Heart right ventricle (tissue), 16 donors: ENCODE measurements at regions not wholly inside any gene's neighbourhood (a gene's known extent, or its start where the extent isn't known, plus 50 kb on each side); places are given as distances from the start of the nearest gene placed in this dataset.

Source experiments
- ATAC-seq, 8 donors: fragments of 200-7000 bp; cut with Tn5 transposase; one replicate each; pipeline ENCODE4 v1.9.1; 2020; ENCODE audit warnings: mild to moderate bottlenecking in 8 of 8, moderate library complexity in 8 of 8, moderate number of reproducible peaks in 1 of 8
- DNase-seq, 2 donors: peaks; one replicate each; pipeline ENCODE4 v3.0.0-alpha.2; 2020
- H3K27ac ChIP-seq, 10 donors: fragments of 200-600 bp; sonication (generic) in 2 of 10; one replicate each; pipeline versions ENCODE4 v1.5.0 to v1.8.0; 2020 to 2022; ENCODE audit warnings: mild to moderate bottlenecking in 3 of 10
- H3K27me3 ChIP-seq, 7 donors: fragments of 200-600 bp; one replicate each; pipeline ENCODE4 v1.8.0; 2021 to 2022; ENCODE audit warnings: mild to moderate bottlenecking in 2 of 7
- H3K36me3 ChIP-seq, 9 donors: fragments of 200-600 bp; sonication (generic) in 1 of 9; one replicate each; pipeline versions ENCODE4 v1.5.0 to v1.8.0; 2020 to 2022; ENCODE audit warnings: mild to moderate bottlenecking in 2 of 9
- H3K4me1 ChIP-seq, 9 donors: fragments of 200-600 bp; sonication (generic) in 1 of 9; one replicate each; pipeline versions ENCODE4 v1.5.0 to v1.8.0; 2020 to 2022; ENCODE audit warnings: mild to moderate bottlenecking in 4 of 9
- H3K4me3 ChIP-seq, 10 donors: fragments of 200-600 bp; sonication (generic) in 2 of 10; one replicate each; pipeline versions ENCODE4 v1.5.0 to v1.8.0; 2020 to 2022; ENCODE audit warnings: mild to moderate bottlenecking in 7 of 10, moderate library complexity in 2 of 10
- H3K9me3 ChIP-seq, 11 donors: fragments of 200-600 bp in 10 of 11; sonication (generic) in 2 of 11; one replicate each; pipeline versions ENCODE4 v1.5.0 to v1.8.0; 2013 to 2022; ENCODE audit warnings: mild to moderate bottlenecking in 2 of 11, control low read depth in 1 of 11, moderate library complexity in 1 of 11
- CTCF ChIP-seq, 9 donors: fragments of 200-600 bp; sonication (generic) in 2 of 9; IDR thresholded peaks; one replicate each; pipeline versions ENCODE4 v1.5.0 to v1.8.0; 2021 to 2022; ENCODE audit warnings: antibody characterized with exemption in 9 of 9, mild to moderate bottlenecking in 5 of 9, moderate library complexity in 1 of 9
- WGBS, 2 donors: extraction: QIAGEN DNeasy Blood & Tissue Kit; methylation state at CpG; one replicate each; pipeline ENCODE4 v1.1.7; 2013; ENCODE audit warnings: inconsistent platforms in 1 of 2; 5-methylcytosine and 5-hydroxymethylcytosine counted together
- intact Hi-C, 10 donors: fragments of 100-400 bp; cut with DNase I; formaldehyde crosslinking; loops; one replicate each; pipeline versions ENCODE4 v1.11.1 to v1.14.2; 2022
- donor health status: Arrhythmogenic right ventricular cardiomyopathy.
- donor health status: ischemic (EF 13 %, LVEDD 7.1; RV severe dilation, severe dysfunction).
- donor health status: healthy with polysubstance abuse.
- donor health status: DM: no; HTN: yes; CAD: no.
- donor health status: DM: no; HTN: no; CAD: no.
- donor health status: ischemic (EF 25% LVEDD 6.9; RV normal size, moderate dysfunction).
- donor health status: ischemic (EF 25% LVEDD 5.7; RV mildly dilated, moderate dysfunction).
- donor health status: healthy.
- donor health status: DM: yes; HTN: yes; CAD: no.
- donor health status: Ischemic cardiomyopathy.
- donor health status: ischemic (EF 35%, LVEDD 5.7; RV mildly dilated, moderate dysfunction).
- donor health status: nonischemic (EF 11% LVEDD 7.7; RV severe dilation, severe dysfunction).
- donor health status: DM: yes; HTN: yes; CAD: no.
- donor health status: PGD.
- donor health status: ischemic (EF 29% LVEDD 5.4; RV normal size, mild dysfunction).
- donor health status: nonischemic (EF 23%, LVEDD 6.1; RV moderate dilation, normal function).

- 68 to 69% methylated on average over 5 of the region's 5 CpGs for WGBS, 2 donors
- H3K27ac ChIP-seq: no peak overlapping the region
- no peak overlapping the region for H3K4me3 ChIP-seq
- DNase-seq (no peak), ATAC-seq (no peak)
- intact Hi-C loops: no loop called here
- H3K9me3 ChIP-seq: no peaks in the 10 kb centered on the region
- no peaks in the 10 kb centered on the region for H3K27me3 ChIP-seq
- no peaks in the 10 kb centered on the region for H3K4me1 ChIP-seq
- no peak for TF ChIP-seq CTCF (IDR thresholded peaks at IDR 0.05)
- no peaks in the 10 kb centered on the region for H3K36me3 ChIP-seq
Measured at GRCh38 chr4:138047290-138047689, 194.9 kb downstream of the SLC7A11 start.

- Histone ChIP-seq H3K9me3 (no peaks in the 10 kb centered on the region), H3K27ac (no peak overlapping the region), H3K36me3 (no peaks in the 10 kb centered on the region), H3K27me3 (no peaks in the 10 kb centered on the region), H3K4me3 (no peak overlapping the region), H3K4me1 (no peaks in the 10 kb centered on the region)
- intact Hi-C loops: no loop called here
- DNase-seq (no peak), ATAC-seq (no peak)
- WGBS, 2 donors: 78 to 81% methylated on average over 3 of the region's 3 CpGs
- TF ChIP-seq CTCF (IDR thresholded peaks at IDR 0.05): no peak
Measured at GRCh38 chr4:138045036-138045435, 197.1 kb downstream of the SLC7A11 start.

- Histone ChIP-seq H3K36me3 (no peaks in the 10 kb centered on the region), H3K4me1 (peaks cover 0 to 8% (median 0%) of the 10 kb centered on the region in 9 donors), H3K27me3 (no peaks in the 10 kb centered on the region), H3K4me3 (no peak overlapping the region), H3K9me3 (no peaks in the 10 kb centered on the region), H3K27ac (no peak overlapping the region)
- ATAC-seq (no peak), DNase-seq (no peak)
- TF ChIP-seq CTCF (IDR thresholded peaks at IDR 0.05): no peak
- 80 to 87% methylated on average over 2 of the region's 2 CpGs for WGBS, 2 donors
- intact Hi-C loops: loop anchor here (5.0 to 10.0 kb wide), 10 partner anchors 48 to 876 kb away; no protein-coding TSS in a partner anchor
Measured at GRCh38 chr4:138039010-138039409, 203.1 kb downstream of the SLC7A11 start.

GRCh38 chr4:138037696-138038095, 204.5 kb downstream of the SLC7A11 start:
- no peaks in the 10 kb centered on the region for H3K27me3 ChIP-seq
- no peak overlapping the region for H3K4me3 ChIP-seq
- no peak for DNase-seq
- peak in 3 of 8 donors; percentile 42 to 50 (median 46) for ATAC-seq
- 69 to 77% methylated on average over 3 of the region's 3 CpGs for WGBS, 2 donors
- no peaks in the 10 kb centered on the region for H3K36me3 ChIP-seq
- peaks cover 0 to 8% (median 0%) of the 10 kb centered on the region in 9 donors for H3K4me1 ChIP-seq
- no peak for TF ChIP-seq CTCF (IDR thresholded peaks at IDR 0.05)
- intact Hi-C loops: loop anchor here (2.0 to 10.0 kb wide), 12 partner anchors 50 to 877 kb away; no protein-coding TSS in a partner anchor
- H3K9me3 ChIP-seq: no peaks in the 10 kb centered on the region
- no peak overlapping the region for H3K27ac ChIP-seq
